Erythroblast (primary cell): ENCODE measurements at regions not wholly inside any gene's neighbourhood (a gene's known extent, or its start where the extent isn't known, plus 50 kb on each side); places are given as distances from the start of the nearest gene placed in this dataset.

Source experiments
- GATA1 ChIP-seq: IDR thresholded peaks from 2 replicates; pipeline ENCODE4 v1.6.1; 2011; ENCODE audit warnings: low read depth, mild to moderate bottlenecking, control low read depth, low read length, moderate library complexity
- POLR2A ChIP-seq: IDR thresholded peaks from 2 replicates; pipeline ENCODE4 v1.6.1; 2011; ENCODE audit warnings: mild to moderate bottlenecking, low read length

GRCh38 chr1:219993554-219994433, 52.5 kb downstream of the EPRS1 start:
- TF ChIP-seq POLR2A, result no peak
- no peak for TF ChIP-seq GATA1
